Vagina (tissue), 2 donors: ENCODE measurements at regions not wholly inside any gene's neighbourhood (a gene's known extent, or its start where the extent isn't known, plus 50 kb on each side); places are given as distances from the start of the nearest gene placed in this dataset.

Experiments used
- POLR2A ChIP-seq, 2 donors: fragments of 450-650 bp; IDR thresholded peaks; one replicate each; pipeline ENCODE4 v1.6.1; 2017; ENCODE audit warnings: antibody characterized with exemption in 2 of 2, mild to moderate bottlenecking in 2 of 2, moderate library complexity in 2 of 2
- POLR2AphosphoS5 ChIP-seq, 2 donors: sonication (generic); formaldehyde crosslinking; IDR thresholded peaks; one replicate each; pipeline ENCODE4 v1.9.0; 2017; ENCODE audit warnings: antibody characterized with exemption in 2 of 2, mild to moderate bottlenecking in 2 of 2, low read depth in 1 of 2; ENCODE audit not compliant: insufficient read depth in 1 of 2
- TF ChIP-seq, protein P1 (sequence below), 3 experiments: fragments of 450-650 bp in 2 of 3; fragments of 200-600 bp in 1 of 3; sonication (generic) in 1 of 3; IDR thresholded peaks; one replicate each; pipeline ENCODE4 v1.5.1; 2017 to 2019; ENCODE audit warnings: antibody characterized with exemption in 3 of 3, mild to moderate bottlenecking in 2 of 3, moderate library complexity in 2 of 3

DNA sequence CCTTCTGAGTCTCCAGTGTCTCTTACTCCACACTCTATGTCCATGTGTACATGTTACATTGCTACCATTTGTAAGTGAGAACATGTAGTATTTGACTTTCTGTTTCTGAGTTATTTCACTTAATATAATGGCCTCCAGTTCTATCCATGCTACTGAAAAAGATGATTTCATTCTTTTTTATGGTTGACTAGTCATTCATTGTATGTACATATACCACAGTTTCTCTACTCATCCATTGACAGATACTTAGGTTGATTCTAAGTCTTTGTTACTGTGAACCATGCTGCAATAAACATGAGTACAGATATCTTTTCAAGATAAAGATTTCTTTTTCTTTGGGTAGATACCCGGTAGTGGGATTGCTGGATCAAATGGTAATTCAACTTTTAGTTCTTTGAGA is 107.1 kb upstream of the CHD1 start:
- TF ChIP-seq, protein P1, sequence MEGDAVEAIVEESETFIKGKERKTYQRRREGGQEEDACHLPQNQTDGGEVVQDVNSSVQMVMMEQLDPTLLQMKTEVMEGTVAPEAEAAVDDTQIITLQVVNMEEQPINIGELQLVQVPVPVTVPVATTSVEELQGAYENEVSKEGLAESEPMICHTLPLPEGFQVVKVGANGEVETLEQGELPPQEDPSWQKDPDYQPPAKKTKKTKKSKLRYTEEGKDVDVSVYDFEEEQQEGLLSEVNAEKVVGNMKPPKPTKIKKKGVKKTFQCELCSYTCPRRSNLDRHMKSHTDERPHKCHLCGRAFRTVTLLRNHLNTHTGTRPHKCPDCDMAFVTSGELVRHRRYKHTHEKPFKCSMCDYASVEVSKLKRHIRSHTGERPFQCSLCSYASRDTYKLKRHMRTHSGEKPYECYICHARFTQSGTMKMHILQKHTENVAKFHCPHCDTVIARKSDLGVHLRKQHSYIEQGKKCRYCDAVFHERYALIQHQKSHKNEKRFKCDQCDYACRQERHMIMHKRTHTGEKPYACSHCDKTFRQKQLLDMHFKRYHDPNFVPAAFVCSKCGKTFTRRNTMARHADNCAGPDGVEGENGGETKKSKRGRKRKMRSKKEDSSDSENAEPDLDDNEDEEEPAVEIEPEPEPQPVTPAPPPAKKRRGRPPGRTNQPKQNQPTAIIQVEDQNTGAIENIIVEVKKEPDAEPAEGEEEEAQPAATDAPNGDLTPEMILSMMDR (IDR thresholded peaks at IDR 0.05), result no peak
- no peak for TF ChIP-seq POLR2A (IDR thresholded peaks at IDR 0.05)
- no peak for TF ChIP-seq POLR2AphosphoS5 (IDR thresholded peaks at IDR 0.05; ENCODE audit: insufficient read depth in 1 of 2, low read depth in 1 of 2)
